ENCODE measurements at regions not wholly inside any gene's neighbourhood (a gene's known extent, or its start where the extent isn't known, plus 50 kb on each side); places are given as distances from the start of the nearest gene placed in this dataset.
"Not testable (repeated sequence)": the region's sequence is repeated elsewhere in the genome, so short reads cannot be mapped to it uniquely, and the experiment has no call there.

DNA sequence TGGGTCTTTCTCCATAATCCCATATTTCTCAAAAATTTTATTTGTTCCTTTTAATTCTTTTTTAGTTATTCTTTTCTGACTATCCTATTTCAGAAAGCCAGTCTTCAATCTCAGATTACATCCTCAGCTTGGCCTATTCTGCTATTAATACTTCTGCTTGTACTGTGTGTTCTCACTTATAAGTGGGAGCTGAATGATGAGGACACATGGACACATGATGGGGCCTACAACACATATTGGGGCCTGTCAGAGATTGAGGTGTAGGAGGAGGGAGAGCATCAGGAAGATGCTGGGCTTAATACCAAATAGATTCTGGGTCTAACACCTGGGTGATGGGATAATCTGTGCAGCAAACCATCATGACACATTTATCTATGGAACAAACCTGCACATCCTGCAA lies 82.3 kb downstream of the MAGEE1 start:
- DNase-seq (ENCODE audit: low spot score) = no peak

DNA sequence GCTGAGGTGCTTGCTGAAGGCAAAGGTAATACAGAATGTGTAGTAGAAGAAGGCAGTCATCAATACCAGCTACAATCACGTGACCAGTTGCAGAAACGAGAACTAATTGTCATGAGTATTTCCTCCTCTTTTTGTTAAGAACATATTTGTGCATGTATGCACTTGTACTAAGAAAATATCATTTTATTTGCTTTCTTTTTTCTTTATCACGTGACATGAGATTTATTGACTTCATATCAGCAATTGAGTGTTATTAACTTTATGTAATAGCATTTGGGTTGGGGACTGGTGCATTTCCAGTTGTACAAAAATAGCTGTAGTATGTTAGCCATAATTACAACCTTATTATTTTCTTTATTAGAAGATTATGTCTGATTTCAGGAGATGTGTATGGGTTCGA lies 90.0 kb downstream of the MAGEE1 start:
- DNase-seq (ENCODE audit: low spot score) = no peak

DNA sequence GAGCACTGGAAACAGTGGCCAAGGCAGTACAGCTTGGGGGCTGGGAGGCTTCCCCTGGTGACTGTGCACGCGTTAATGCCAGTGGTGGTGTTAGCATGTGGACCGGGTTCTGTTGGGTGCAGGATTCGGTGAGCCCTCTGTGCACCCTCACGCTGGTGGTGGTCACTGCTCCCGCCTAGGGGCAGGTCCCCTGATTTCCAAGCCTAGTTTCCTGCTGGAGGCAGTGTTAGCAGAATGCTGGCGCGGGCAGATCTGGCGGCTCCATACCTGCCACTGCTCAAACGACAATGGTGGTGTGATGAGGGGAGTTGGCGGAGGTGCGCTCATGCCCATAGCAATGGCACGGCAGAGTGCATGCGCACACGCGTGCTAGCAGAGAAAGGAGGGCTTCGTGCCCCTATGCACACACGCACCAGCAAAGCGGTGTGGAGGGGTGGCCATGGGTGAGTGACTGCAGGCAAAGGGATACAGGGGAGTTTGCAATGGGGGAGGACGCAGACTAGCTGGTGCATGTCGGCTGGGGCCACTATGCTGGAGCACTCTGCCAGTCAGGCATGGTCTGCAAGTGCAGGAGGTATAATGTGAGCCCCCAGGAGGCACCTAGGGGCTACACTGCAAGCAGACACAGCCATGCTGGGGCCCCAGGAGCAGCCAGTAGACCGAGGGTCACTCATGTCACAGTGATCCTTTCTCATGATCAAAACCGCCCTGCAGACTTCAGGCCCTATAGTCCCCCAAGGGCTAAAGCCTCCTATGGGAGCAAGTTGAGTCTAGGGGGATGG lies 93.0 kb downstream of the MAGEE1 start:
- DNase-seq (ENCODE audit: low spot score) = no peak

DNA sequence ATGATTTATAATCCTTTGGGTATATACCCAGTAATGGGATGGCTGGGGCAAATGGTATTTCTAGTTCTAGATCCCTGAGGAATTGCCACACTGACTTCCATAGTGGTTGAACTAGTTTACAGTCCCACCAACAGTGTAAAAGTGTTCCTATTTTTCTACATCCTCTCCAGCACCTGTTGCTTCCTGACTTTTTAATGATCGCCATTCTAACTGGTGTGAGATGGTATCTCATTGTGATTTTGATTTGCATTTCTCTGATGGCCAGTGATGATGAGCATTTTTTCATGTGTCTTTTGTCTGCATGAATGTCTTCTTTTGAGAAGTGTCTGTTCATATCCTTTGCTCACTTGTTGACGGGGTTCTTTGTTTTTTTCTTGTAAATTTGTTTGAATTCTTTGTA lies 108.2 kb downstream of the MAGEE1 start:
- not testable (repeated sequence) for DNase-seq (ENCODE audit: low spot score)

DNA sequence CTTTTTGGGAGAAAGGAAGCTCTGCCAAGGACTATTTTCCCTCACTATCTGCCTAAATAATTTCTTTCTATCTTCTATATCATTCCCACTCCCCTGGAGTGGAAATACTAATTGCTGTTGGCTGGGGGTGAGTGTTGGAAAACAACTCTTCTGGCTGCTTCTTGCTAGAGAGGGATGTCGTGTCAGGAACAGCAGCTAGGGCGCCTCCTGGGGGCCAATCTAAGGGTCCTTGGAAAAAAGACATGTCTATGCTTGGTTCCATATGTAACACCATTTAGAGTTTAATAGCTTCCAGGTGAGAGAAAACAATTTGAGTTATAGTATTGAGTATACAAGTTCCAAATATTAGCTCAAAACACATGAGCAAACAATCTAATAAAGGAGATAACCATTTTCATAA lies 111.3 kb downstream of the MAGEE1 start:
- DNase-seq (ENCODE audit: low spot score) = no peak

DNA sequence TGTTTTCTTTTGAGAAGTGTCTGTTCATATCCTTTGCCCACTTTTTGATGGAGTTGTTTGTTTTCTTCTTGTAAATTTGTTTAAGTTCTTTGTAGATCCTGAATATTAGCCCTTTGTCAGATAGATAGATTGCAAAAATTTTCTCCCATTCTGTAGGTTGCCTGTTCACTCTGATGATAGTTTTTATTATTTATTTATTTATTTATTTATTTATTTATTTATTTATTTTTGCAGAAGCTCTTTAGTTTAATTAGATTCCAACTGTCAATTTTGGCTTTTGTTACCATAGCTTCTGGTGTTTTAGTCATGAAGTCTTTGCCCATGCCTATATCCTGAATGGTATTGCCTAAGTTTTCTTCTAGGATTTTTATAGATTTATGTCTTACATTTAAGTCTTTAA lies 115.9 kb downstream of the MAGEE1 start:
- not testable (repeated sequence) for DNase-seq (ENCODE audit: low spot score)

DNA sequence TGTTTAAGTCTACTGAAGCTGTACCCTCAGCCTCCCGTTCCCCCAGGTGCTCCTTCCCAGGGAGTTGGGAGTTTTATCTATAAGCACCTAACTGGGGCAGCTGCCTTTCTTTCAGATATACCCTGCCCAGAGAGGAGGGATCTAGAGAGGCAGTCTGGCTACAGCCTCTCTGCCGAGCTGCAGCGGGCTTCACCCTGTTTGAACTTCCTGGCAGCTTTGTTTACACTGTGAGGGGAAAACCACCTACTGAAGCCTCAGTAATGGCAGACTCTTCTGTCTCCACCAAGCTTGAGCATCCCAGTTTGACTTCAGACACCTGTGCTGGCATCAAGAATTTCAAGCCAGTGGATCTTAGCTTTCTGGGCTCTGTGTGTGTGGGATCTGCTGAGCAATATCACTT lies 122.5 kb downstream of the MAGEE1 start:
- no peak for DNase-seq (ENCODE audit: low spot score)

DNA sequence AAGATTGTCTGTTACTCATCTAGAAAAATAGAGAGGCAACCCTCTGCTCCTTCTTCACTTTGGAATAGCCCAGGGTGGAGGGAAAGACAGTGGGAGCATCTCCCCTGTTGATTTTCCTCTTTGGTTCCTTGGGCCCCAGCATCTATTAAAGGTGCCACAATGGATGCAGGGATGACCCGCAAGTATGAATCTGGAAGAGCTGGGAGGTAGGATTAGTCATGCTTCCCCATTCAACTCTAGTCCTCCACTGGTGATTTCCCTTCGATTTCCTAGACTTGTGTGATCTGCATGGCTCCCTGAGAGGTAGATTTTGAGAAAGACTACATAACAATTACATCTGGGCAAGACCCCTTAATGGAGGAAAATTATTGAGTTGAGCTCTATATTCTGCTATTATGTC lies 127.8 kb downstream of the MAGEE1 start:
- no peak for DNase-seq (ENCODE audit: low spot score)

DNA sequence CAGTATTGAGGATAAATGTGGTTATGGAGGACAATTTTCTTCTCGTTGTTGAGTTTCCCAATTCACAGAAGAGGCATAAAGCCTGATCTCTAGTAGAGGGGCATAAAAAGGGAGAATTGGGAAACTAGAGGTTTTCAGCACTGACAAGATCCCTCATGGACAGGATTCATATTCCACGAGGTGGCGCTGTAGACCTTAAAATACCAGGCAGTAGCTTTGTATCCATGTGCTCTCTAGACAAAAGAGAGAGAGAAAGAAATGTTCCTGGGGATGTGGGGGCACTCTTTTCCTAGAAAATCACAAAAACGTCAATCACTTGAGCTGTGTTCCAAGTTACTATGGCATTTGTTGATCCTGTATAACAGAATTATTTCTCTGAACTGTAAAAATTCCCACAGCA lies 128.3 kb downstream of the MAGEE1 start:
- DNase-seq (ENCODE audit: low spot score) = peak; percentile 37

DNA sequence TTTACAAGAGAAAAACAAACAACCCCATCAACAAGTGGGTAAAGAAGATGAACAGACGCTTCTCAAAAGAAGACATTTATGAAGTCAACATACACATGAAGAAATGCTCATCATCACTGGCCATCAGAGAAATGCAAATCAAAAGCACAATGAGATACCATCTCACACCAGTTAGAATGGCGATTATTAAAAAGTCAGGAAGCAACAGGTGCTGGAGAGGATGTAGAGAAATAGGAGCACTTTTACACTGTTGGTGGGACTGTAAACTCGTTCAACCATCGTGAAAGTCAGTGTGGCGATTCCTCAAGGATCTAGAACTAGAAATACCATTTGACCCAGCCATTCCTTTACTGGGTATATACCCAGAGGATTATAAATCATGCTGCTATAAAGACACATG lies 137.3 kb downstream of the MAGEE1 start:
- not testable (repeated sequence) for DNase-seq (ENCODE audit: low spot score)

DNA sequence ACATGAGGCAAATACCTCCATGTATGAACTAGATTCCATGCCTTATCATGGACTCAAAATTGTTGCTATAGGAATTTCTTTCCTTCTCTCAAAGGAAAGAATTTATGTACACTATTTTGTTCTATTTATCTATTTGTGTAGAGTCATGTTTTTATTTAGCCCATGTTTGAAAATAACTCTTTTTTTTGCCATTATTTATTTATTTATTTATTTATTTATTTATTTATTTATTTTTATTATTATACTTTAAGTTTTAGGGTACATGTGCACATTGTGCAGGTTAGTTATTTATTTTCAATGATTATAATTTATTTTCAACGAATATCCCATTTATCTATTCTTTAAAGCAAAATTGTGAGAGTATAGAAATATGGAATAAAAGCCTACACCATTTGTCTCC lies 177.9 kb downstream of the MAGEE1 start:
- DNase-seq (ENCODE audit: low spot score) = no peak

DNA sequence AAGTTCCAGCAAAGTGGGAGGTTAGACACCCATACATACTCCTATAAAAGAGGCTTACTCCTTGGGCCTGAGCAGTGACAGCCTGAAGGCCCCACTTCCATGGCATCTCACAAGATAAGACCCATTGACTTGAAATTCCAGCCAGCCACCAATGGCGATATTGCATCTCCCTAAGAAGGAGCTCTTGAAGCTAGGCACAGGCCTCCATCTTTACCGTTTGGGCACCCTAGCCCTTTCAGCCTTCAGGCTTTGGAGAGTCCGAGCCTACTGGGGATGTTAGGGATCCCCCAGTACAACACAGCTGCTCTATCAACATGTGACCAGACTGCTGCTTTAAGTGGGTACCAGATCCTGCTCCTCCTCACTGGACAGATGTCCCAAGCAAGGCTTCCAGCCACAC lies 189.5 kb downstream of the MAGEE1 start:
- DNase-seq (ENCODE audit: low spot score) = no peak

DNA sequence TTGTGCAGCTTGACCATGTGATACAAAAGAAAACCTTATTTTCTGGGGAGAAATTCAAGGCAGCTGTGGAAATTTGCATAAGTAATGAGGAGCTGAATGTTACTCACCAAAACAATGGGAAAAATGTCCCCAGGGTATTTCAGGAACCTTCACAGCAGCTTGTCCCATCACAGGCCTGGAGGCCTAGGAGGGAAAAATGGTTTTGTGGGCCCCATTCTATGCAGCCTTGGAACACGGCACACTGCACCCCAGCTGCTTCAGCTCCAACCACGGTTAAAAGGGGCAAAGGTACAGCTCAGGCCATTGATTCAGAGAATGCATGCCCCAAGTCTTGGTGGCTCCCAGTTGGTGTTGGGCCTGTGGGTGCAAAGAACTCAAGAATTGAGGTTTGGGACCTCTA lies 216.1 kb downstream of the MAGEE1 start:
- DNase-seq (ENCODE audit: low spot score) = no peak

DNA sequence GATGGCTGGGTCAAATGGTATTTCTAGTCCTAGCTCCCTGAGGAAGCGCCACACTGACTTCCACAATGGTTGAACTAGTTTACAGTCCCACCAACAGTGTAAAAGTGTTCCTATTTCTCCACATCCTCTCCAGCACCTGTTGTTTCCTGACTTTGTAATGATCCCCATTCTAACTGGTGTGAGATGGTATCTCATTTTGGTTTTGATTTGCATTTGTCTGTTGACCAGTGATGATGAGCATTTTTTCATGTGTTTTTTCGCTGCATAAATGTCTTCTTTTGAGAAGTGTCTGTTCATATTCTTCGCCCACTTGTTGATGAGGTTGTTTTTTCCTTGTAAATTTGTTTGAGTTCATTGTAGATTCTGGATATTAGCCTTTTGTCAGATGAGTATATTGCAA lies 223.9 kb downstream of the MAGEE1 start:
- DNase-seq (ENCODE audit: low spot score) = not testable (repeated sequence)

DNA sequence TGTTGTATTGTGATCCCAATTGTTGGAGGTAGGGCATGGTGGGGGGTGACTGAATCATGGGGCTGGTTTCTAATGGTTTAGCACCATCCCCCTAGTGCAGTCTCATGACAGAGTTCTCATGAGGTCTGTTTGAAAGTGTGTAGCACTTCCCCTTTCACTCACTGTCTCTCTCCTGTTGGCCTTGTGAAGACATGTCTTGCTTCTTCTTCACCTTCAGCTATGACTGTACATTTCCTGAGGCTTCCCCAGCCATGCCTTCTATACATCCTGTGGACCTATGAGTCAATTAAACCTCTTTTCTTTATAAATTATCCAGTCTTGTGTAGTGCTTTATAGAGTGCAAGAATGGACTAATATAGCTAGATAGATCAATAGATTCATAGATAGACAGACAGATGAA lies 230.0 kb downstream of the MAGEE1 start:
- DNase-seq (ENCODE audit: low spot score) = no peak

Small RNA genes lying in the stretch of these regions (small RNA-seq; reads per million reads assigned to genes)
- 0 to 0.18 reads per million in 2 experiments for gene RNA5SP508

Data from SK-N-DZ (cell line).